PC-3 (cell line): ENCODE measurements at regions not wholly inside any gene's neighbourhood (a gene's known extent, or its start where the extent isn't known, plus 50 kb on each side); places are given as distances from the start of the nearest gene placed in this dataset.

ENCODE experiments used
- ATAC-seq: fragments of 200-7000 bp; cut with Tn5 transposase; 2 replicates; pipeline ENCODE4 v1.9.1; 2020; ENCODE audit warnings: mild to moderate bottlenecking, moderate library complexity
- BruUV-seq: library from RNA; stranded (reverse); fragments of 400-500 nt; replicated peaks from 2 replicates; lab custom pipeline; 2021; lab: Mats Ljungman, UMichigan
- CTCF ChIA-PET: fragments of 300-600 bp; sonication (Branson Sonifier 250); formaldehyde crosslinking; loops from one replicate; lab custom pipeline; 2022; ENCODE audit warnings: antibody characterized with exemption; lab: Charles Lee
- POLR2A ChIA-PET: fragments of 300-600 bp; sonication (Branson Sonifier 250); formaldehyde crosslinking; loops from one replicate; lab custom pipeline; 2022; ENCODE audit warnings: antibody characterized with exemption; ENCODE audit not compliant: unreplicated experiment; lab: Charles Lee
- DNase-seq: peaks from one replicate; pipeline ENCODE4 v3.0.0-alpha.2; 2015
- H2AFZ ChIP-seq: fragments of 300-600 bp; sonication (generic); 2 replicates; pipeline ENCODE4 v1.6.0; 2016; ENCODE audit warnings: antibody characterized with exemption, low read length
- H3F3A ChIP-seq: fragments of 300-600 bp; sonication (generic); one replicate; pipeline ENCODE4 v1.6.0; 2017; ENCODE audit warnings: antibody characterized with exemption, low read length, control low read depth, mild to moderate bottlenecking; ENCODE audit not compliant: unreplicated experiment
- H3K27ac ChIP-seq: fragments of 300-600 bp; sonication (generic); 2 replicates; pipeline ENCODE4 v1.5.1; 2016; ENCODE audit warnings: mild to moderate bottlenecking, low read length
- H3K27me3 ChIP-seq: fragments of 300-600 bp; sonication (generic); 2 replicates; pipeline ENCODE4 v1.6.1; 2016; ENCODE audit warnings: low read length, mixed read lengths
- H3K36me3 ChIP-seq: fragments of 300-600 bp; sonication (generic); 2 replicates; pipeline ENCODE4 v1.6.1; 2016; ENCODE audit warnings: low read depth, mixed run types, low read length, mixed read lengths
- H3K4me1 ChIP-seq: fragments of 300-600 bp; sonication (generic); 2 replicates; pipeline ENCODE4 v1.5.1; 2016; ENCODE audit warnings: low read length; ENCODE audit not compliant: insufficient read depth
- H3K4me2 ChIP-seq: fragments of 300-600 bp; sonication (generic); 2 replicates; pipeline ENCODE4 v1.6.0; 2016; ENCODE audit warnings: low read length
- H3K4me3 ChIP-seq: fragments of 300-600 bp; sonication (generic); 2 replicates; pipeline ENCODE4 v1.5.1; 2016; ENCODE audit warnings: mild to moderate bottlenecking, low read length, mixed read lengths
- H3K79me2 ChIP-seq: fragments of 300-600 bp; sonication (generic); 2 replicates; pipeline ENCODE4 v1.6.1; 2017; ENCODE audit warnings: low read length, mixed read lengths
- H3K9ac ChIP-seq: fragments of 300-600 bp; sonication (generic); 2 replicates; pipeline ENCODE4 v1.6.0; 2016; ENCODE audit warnings: mild to moderate bottlenecking, low read length
- H3K9me2 ChIP-seq: fragments of 300-600 bp; sonication (generic); replicated peaks from 2 replicates; pipeline ENCODE4 v1.6.1; 2016; ENCODE audit warnings: mixed run types, low read length, mixed read lengths
- H3K9me3 ChIP-seq: fragments of 300-600 bp; sonication (generic); 2 replicates; pipeline ENCODE4 v1.6.1; 2016; ENCODE audit warnings: low read length, mixed read lengths
- H4K20me1 ChIP-seq: fragments of 300-600 bp; sonication (generic); 2 replicates; pipeline ENCODE4 v1.6.1; 2016; ENCODE audit warnings: low read length, mixed read lengths
- CTCF ChIP-seq: fragments of 300-600 bp; sonication (generic); conservative IDR thresholded peaks from 2 replicates; pipeline ENCODE4 v1.5.1; 2017; ENCODE audit warnings: antibody characterized with exemption, low read depth, mild to moderate bottlenecking, low read length
- EZH2 ChIP-seq: fragments of 300-600 bp; sonication (generic); IDR thresholded peaks from one replicate; pipeline ENCODE4 v1.6.1; 2017; ENCODE audit warnings: antibody characterized with exemption, mild to moderate bottlenecking, low read length; ENCODE audit not compliant: unreplicated experiment
- EZH2phosphoT487 ChIP-seq: fragments of 300-600 bp; sonication (generic); IDR thresholded peaks from 2 replicates; pipeline ENCODE4 v1.6.1; 2018; ENCODE audit warnings: mild to moderate bottlenecking, antibody characterized with exemption, low read length, borderline replicate concordance
- intact Hi-C: fragments of 100-400 bp; cut with micrococcal nuclease; formaldehyde crosslinking; loops from 2 replicates; pipeline ENCODE4 v1.9.0; 2023

- Histone ChIP-seq H3K4me3 (no peak overlapping the region), H2AFZ (0 out of 2 replicates have a peak overlapping the region, but pooled peaks have one; percentile 22), H3K9me2 (no peaks in the 10 kb centered on the region), H3K4me1 (peaks cover 23% of the 10 kb centered on the region), H3K27ac (peak overlapping the region; percentile 64), H3K4me2 (peak overlapping the region; percentile 43; the same call in 1 of the 2 replicates), H3F3A (no peaks in the 10 kb centered on the region), H3K9me3 (no peaks in the 10 kb centered on the region), H3K27me3 (no peaks in the 10 kb centered on the region), H4K20me1 (no peaks in the 10 kb centered on the region), H3K9ac (no peak overlapping the region), H3K79me2 (no peaks in the 10 kb centered on the region), H3K36me3 (no peaks in the 10 kb centered on the region)
- peak; percentile 97 for DNase-seq
- ATAC-seq: peak; percentile 95
- no peak for TF ChIP-seq EZH2
- no peak for TF ChIP-seq CTCF
- TF ChIP-seq EZH2phosphoT487: no peak
- ChIA-PET POLR2A (no interaction called here), CTCF (no interaction called here)
- BruUV-seq: no TSS peak
- intact Hi-C loops: loop anchor here (1.0 to 5.0 kb wide), 7 partner anchors 103 to 723 kb away; no protein-coding TSS in a partner anchor
Observed at GRCh38 chr2:122643725-122644329, 888.4 kb downstream of the TSN start.

GRCh38 chr2:122651236-122651635, 895.8 kb downstream of the TSN start:
- H3K9me3 ChIP-seq: no peaks in the 10 kb centered on the region
- no peak overlapping the region for H3K27ac ChIP-seq
- no TSS peak for BruUV-seq
- intact Hi-C loops: no loop called here
- H3K4me3 ChIP-seq: no peak overlapping the region
- no peaks in the 10 kb centered on the region for H3K79me2 ChIP-seq
- H3F3A ChIP-seq: no peaks in the 10 kb centered on the region
- H3K27me3 ChIP-seq: no peaks in the 10 kb centered on the region
- no peak overlapping the region for H2AFZ ChIP-seq
- no peaks in the 10 kb centered on the region for H3K9me2 ChIP-seq
- H4K20me1 ChIP-seq: no peaks in the 10 kb centered on the region
- ATAC-seq (no peak), DNase-seq (no peak)
- ChIA-PET CTCF (no interaction called here), POLR2A (no interaction called here)
- no peak for TF ChIP-seq EZH2
- TF ChIP-seq EZH2phosphoT487: no peak
- TF ChIP-seq CTCF: no peak
- H3K9ac ChIP-seq: no peak overlapping the region
- H3K36me3 ChIP-seq: no peaks in the 10 kb centered on the region
- no peak overlapping the region for H3K4me2 ChIP-seq
- H3K4me1 ChIP-seq: no peaks in the 10 kb centered on the region

GRCh38 chr2:122651780-122652179, 896.3 kb downstream of the TSN start:
- Histone ChIP-seq H3K36me3 (no peaks in the 10 kb centered on the region), H3K9me3 (no peaks in the 10 kb centered on the region), H4K20me1 (no peaks in the 10 kb centered on the region), H3K27me3 (no peaks in the 10 kb centered on the region), H3K4me1 (no peaks in the 10 kb centered on the region), H3K79me2 (no peaks in the 10 kb centered on the region), H3F3A (no peaks in the 10 kb centered on the region), H3K4me2 (no peak overlapping the region), H3K27ac (no peak overlapping the region), H3K4me3 (no peak overlapping the region), H3K9me2 (no peaks in the 10 kb centered on the region), H3K9ac (no peak overlapping the region), H2AFZ (no peak overlapping the region)
- ATAC-seq: no peak
- no TSS peak for BruUV-seq
- ChIA-PET CTCF (no interaction called here), POLR2A (no interaction called here)
- intact Hi-C loops: no loop called here
- DNase-seq: no peak
- TF ChIP-seq CTCF (no peak), EZH2phosphoT487 (no peak), EZH2 (no peak)
